ENCODE measurements at regions not wholly inside any gene's neighbourhood (a gene's known extent, or its start where the extent isn't known, plus 50 kb on each side); places are given as distances from the start of the nearest gene placed in this dataset.
A peak's percentile ranks its signal among the peaks of the same experiment; 100 is the strongest.

DNA sequence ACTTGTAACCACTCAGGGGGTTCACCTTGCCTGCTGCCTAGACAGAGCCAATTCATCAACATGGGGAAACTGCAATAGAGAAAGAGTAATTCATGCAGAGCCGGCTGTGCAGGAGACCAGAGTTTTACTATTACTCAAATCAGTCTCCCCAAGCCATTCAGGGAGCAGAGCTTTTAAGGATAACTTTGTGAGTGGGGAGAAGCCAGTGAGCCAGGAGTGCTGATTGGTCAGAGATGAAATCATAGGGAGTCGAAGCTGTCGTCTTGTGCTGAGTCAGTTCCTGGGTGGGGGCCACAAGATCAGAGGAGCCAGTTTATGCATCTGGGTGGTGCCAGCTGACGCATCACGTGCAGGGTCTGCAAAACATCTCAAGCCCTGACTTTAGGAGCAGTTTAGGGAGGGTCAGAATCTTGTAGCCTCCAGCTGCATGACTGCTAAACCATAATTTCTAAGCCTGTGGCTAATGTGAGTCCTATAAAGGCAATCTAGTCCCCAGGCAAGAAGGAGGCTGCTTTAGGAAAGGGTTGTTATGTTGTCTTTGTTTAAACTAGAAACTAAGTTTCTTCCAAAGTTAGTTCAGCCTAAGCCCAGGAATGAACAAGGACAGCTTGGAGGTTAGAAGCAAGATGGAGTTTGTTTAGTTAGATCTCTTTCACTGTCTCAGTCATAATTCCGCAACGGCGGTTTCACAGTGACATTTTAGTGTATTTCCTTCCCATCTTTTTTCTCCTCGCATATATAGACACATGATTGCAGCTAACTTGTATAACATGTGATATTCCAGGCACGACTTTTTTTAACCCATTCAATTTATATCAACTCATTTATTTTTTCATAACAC, 68.9 kb upstream of the NCOR2 start:
- peak; percentile 47 for DNase-seq (ENCODE audit: low spot score)

DNA sequence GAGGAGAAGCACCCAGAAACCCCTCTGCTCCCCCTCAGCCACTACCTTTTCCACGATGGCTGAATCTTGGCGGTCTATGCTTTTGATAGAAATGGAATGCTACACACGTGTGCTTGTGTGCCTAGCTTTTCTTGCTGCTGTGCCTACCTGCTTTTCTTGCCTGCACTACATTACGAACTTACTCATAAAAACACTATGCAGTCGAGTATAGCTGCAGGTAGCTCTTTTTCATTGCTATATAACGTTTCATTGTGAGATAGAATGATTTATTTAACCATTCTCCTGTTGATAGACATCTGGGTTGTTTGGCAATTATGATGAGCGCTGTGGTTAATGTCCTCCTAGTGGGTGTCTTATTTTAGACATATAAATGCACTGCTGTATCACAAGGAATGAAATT, 67.9 kb upstream of the NCOR2 start:
- Histone ChIP-seq H3K4me3 (ENCODE audit: low read depth in 1 of 3, low read length in 3 of 3) (no peak overlapping the region), H3K36me3 (ENCODE audit: control insufficient read depth in 4 of 4, insufficient read depth in 3 of 4, low read depth in 1 of 4, low read length in 3 of 4) (no peaks in the 10 kb centered on the region), H3K9me3 (ENCODE audit: control insufficient read depth in 4 of 4, low read length in 3 of 4) (no peaks in the 10 kb centered on the region), H3K27ac (ENCODE audit: low read depth in 1 of 2, low read length in 2 of 2) (no peak overlapping the region), H3K9ac (ENCODE audit: low read depth in 1 of 2, low read length in 2 of 2) (no peak overlapping the region), H3K27me3 (ENCODE audit: control insufficient read depth in 4 of 4, insufficient read depth in 4 of 4, low read length in 3 of 4) (no peaks in the 10 kb centered on the region), H3K4me1 (ENCODE audit: control insufficient read depth in 4 of 4, insufficient read depth in 4 of 4, low read length in 3 of 4) (no peaks in the 10 kb centered on the region)
- TF ChIP-seq SP1 (IDR thresholded peaks at IDR 0.05): no peak
- no peak for TF ChIP-seq RAD21 (IDR thresholded peaks at IDR 0.05)
- TF ChIP-seq, protein P1, sequence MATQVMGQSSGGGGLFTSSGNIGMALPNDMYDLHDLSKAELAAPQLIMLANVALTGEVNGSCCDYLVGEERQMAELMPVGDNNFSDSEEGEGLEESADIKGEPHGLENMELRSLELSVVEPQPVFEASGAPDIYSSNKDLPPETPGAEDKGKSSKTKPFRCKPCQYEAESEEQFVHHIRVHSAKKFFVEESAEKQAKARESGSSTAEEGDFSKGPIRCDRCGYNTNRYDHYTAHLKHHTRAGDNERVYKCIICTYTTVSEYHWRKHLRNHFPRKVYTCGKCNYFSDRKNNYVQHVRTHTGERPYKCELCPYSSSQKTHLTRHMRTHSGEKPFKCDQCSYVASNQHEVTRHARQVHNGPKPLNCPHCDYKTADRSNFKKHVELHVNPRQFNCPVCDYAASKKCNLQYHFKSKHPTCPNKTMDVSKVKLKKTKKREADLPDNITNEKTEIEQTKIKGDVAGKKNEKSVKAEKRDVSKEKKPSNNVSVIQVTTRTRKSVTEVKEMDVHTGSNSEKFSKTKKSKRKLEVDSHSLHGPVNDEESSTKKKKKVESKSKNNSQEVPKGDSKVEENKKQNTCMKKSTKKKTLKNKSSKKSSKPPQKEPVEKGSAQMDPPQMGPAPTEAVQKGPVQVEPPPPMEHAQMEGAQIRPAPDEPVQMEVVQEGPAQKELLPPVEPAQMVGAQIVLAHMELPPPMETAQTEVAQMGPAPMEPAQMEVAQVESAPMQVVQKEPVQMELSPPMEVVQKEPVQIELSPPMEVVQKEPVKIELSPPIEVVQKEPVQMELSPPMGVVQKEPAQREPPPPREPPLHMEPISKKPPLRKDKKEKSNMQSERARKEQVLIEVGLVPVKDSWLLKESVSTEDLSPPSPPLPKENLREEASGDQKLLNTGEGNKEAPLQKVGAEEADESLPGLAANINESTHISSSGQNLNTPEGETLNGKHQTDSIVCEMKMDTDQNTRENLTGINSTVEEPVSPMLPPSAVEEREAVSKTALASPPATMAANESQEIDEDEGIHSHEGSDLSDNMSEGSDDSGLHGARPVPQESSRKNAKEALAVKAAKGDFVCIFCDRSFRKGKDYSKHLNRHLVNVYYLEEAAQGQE (IDR thresholded peaks at IDR 0.05): no peak
- no peak for TF ChIP-seq JUND (IDR thresholded peaks at IDR 0.05)
- TF ChIP-seq, protein P2, sequence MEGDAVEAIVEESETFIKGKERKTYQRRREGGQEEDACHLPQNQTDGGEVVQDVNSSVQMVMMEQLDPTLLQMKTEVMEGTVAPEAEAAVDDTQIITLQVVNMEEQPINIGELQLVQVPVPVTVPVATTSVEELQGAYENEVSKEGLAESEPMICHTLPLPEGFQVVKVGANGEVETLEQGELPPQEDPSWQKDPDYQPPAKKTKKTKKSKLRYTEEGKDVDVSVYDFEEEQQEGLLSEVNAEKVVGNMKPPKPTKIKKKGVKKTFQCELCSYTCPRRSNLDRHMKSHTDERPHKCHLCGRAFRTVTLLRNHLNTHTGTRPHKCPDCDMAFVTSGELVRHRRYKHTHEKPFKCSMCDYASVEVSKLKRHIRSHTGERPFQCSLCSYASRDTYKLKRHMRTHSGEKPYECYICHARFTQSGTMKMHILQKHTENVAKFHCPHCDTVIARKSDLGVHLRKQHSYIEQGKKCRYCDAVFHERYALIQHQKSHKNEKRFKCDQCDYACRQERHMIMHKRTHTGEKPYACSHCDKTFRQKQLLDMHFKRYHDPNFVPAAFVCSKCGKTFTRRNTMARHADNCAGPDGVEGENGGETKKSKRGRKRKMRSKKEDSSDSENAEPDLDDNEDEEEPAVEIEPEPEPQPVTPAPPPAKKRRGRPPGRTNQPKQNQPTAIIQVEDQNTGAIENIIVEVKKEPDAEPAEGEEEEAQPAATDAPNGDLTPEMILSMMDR (IDR thresholded peaks at IDR 0.05; ENCODE audit: low read depth, low read length, missing input control): no peak
- TF ChIP-seq FOXA2 (IDR thresholded peaks at IDR 0.05): no peak
- no peak for TF ChIP-seq HNF4A (conservative IDR thresholded peaks at IDR 0.05)
- TF ChIP-seq, protein P3, sequence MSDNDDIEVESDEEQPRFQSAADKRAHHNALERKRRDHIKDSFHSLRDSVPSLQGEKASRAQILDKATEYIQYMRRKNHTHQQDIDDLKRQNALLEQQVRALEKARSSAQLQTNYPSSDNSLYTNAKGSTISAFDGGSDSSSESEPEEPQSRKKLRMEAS (IDR thresholded peaks at IDR 0.05): no peak
- TF ChIP-seq, protein P4, sequence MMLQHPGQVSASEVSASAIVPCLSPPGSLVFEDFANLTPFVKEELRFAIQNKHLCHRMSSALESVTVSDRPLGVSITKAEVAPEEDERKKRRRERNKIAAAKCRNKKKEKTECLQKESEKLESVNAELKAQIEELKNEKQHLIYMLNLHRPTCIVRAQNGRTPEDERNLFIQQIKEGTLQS (IDR thresholded peaks at IDR 0.05): no peak
- 91% methylated on average over 7 of the region's 7 CpGs for WGBS
- no peak for DNase-seq (ENCODE audit: low spot score)

More for the DNA sequence above, 68.9 kb upstream of the NCOR2 start:
- no peak overlapping the region for H3K4me3 ChIP-seq (ENCODE audit: low read depth in 1 of 3, low read length in 3 of 3)
- no peak overlapping the region for H3K9ac ChIP-seq (ENCODE audit: low read depth in 1 of 2, low read length in 2 of 2)
- H3K9me3 ChIP-seq (ENCODE audit: control insufficient read depth in 4 of 4, low read length in 3 of 4): no peaks in the 10 kb centered on the region
- no peaks in the 10 kb centered on the region for H3K36me3 ChIP-seq (ENCODE audit: control insufficient read depth in 4 of 4, insufficient read depth in 3 of 4, low read depth in 1 of 4, low read length in 3 of 4)
- 73% methylated on average over 10 of the region's 10 CpGs for WGBS
- TF ChIP-seq EGR1 (IDR thresholded peaks at IDR 0.05; ENCODE audit: low read depth in 2 of 2): no peak
- TF ChIP-seq TAF1 (conservative IDR thresholded peaks at IDR 0.05): no peak
- TF ChIP-seq SP1 (IDR thresholded peaks at IDR 0.05): no peak
- TF ChIP-seq YY1 (IDR thresholded peaks at IDR 0.05): no peak
- no peak for TF ChIP-seq HNF4G (IDR thresholded peaks at IDR 0.05)
- no peak for TF ChIP-seq RXRA (IDR thresholded peaks at IDR 0.05)
- TF ChIP-seq, protein P3 (IDR thresholded peaks at IDR 0.05): no peak
- no peaks in the 10 kb centered on the region for H3K27me3 ChIP-seq (ENCODE audit: control insufficient read depth in 4 of 4, insufficient read depth in 4 of 4, low read length in 3 of 4)
- no peaks in the 10 kb centered on the region for H3K4me1 ChIP-seq (ENCODE audit: control insufficient read depth in 4 of 4, insufficient read depth in 4 of 4, low read length in 3 of 4)
- no peak overlapping the region for H3K27ac ChIP-seq (ENCODE audit: low read depth in 1 of 2, low read length in 2 of 2)

Measured in liver (tissue), 8 donors.